ENCODE measurements at regions not wholly inside any gene's neighbourhood (a gene's known extent, or its start where the extent isn't known, plus 50 kb on each side); places are given as distances from the start of the nearest gene placed in this dataset.

DNA sequence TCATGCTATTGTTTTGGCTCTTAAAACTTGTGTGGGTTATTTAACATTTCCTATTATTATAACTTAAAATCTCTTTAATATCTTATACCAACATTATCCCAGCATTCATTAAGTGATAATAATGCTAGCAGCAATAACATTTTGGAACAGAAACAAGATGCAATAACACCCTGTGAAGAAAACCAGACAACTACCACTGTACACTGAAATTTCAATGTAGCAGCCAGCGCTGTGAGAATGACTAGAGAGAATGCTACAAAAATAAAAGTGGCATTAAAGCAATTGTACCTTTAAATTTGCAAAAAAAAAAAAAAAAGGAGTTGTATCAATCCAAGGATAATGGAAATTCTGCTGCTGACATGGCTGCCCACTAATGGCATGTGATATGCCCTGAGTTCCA is 269.9 kb downstream of the TTC32 start:
- TF ChIP-seq TBL1XR1 (IDR thresholded peaks at IDR 0.05; ENCODE audit: borderline replicate concordance, low read length, partially characterized antibody) (no peak), MYNN (CRISPR knock-in tag; IDR thresholded peaks at IDR 0.05; ENCODE audit: low read depth) (no peak), ZNF441 (CRISPR knock-in tag; IDR thresholded peaks at IDR 0.05; ENCODE audit: borderline replicate concordance) (no peak), EZH2 (conservative IDR thresholded peaks at IDR 0.05; ENCODE audit: low read depth, low read length) (no peak)

Data from HepG2 (cell line).